Activated T-cell treated with anti-CD3 and anti-CD28 coated beads, Interleukin-2, amount 50 U/mL, for 1 hour (primary cell): ENCODE measurements at regions not wholly inside any gene's neighbourhood (a gene's known extent, or its start where the extent isn't known, plus 50 kb on each side); places are given as distances from the start of the nearest gene placed in this dataset.

ENCODE experiments used
- DNase-seq: peaks from one replicate; pipeline ENCODE4 v3.0.0-alpha.2; 2020

DNA sequence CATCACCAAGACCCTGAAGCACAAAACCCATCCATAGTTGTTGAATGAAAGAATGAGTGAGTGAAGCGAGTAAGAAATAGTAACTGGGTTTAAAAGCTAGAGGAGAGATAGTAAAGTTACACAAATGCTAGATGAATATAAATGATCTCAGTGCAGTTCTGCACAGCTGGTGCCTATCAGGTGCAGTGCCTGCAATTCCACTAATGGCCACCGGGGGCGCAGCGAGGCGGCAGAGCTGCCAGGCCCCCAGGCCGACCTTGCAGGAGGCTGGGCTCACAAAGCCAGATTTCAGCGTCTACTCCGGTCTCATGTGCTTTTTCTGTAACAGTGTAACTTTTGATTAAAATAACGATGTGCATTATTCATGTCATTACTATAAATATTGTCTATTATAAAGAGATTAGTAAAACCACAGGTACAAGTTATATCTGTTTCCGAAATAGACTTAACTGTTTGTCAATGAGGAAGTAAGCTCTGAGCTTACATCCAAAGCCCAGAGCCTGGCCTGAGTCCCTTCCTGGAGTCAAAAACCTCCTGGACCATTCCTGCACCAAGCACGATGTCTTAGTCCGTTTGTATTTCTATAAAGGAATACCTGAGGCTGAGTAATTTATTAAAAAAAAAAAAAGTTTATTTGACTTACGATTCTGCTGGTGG is 477.6 kb downstream of the NPHP4 start:
- DNase-seq: peak; percentile 73

DNA sequence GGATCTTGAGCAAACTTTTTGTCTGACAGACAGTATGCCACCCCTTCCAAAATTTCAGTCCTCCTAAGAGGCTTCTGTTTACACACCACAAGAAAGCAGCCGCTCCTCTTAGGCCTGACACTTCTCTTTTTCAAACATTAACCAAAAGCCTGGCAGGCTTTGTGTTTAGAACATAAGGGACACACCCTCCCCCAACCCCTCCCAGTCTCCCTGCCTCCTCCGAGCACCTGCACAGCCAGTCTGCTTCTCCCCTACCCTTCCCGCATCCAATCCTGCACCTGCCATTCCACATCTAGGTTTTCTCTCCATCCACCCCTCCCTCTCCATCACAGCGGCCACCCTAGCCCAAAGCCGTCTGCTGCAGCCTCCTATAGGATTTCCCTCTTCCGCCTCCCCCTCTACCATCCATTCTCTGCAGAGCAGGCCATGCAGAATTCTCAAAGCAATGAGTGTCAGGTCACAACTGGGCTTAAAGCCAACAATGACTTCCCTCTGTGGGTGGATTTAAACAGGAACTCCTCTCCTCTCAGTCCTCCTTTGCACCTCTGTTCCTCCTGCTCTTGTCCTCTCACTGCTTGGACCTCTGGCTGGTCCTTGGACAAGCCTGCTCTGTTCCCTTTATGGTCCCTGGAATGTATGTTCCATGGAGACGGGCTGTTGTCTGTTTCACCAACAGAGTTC is 478.2 kb downstream of the NPHP4 start:
- no peak for DNase-seq

DNA sequence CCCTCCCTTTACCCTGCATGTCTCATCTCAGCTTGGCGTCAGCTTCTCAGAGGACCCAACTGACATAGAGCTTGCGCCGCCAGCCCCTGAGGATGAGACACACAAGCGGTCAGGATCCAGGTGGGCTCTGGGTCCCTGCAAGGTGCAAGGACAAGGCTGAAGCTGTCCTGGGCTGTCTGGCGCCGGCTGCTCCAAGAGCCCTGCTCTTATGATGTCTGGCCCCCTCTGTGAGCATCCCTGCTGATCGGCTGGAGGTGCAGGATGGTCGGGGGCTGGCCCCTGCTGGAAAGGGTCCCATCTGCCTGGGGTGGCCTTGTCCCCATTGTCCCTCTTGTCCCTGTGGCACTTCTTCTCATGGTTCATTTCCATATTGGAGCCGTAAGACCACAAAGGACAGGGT is 479.0 kb downstream of the NPHP4 start:
- no peak for DNase-seq

DNA sequence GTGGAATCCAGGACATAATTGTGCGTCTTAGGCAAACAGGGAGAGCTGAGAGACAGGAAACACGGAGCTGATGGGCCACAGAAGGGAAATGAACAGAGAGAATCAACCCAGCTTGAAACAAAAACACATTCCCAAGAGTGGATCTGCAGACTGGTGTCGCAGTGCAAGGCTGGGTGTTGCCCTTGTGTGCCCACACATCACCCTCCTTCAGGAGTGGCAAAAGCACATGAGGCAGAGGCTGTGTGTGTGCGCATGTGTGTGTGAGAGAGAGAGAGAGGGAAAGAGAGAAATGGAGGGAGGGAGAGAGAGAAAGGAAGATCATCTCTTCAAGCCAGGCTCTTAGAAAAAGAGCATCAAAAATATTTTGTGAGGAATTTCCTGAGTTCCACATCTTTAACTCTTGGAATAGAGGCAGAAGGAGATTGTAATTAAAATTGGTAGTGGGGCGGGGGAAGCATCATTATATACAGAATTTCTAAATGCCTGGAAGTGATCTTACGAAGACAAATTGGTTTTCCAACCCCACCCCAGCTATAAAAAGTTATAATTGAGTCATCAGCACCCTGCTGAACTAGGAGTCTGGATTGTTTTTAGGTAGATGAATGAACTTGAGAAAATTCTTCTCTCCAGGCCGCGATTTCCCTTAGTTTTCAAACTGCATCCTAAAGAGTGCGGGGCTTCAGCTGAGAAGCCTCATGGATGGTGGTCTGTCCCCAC is 480.7 kb downstream of the NPHP4 start:
- no peak for DNase-seq

DNA sequence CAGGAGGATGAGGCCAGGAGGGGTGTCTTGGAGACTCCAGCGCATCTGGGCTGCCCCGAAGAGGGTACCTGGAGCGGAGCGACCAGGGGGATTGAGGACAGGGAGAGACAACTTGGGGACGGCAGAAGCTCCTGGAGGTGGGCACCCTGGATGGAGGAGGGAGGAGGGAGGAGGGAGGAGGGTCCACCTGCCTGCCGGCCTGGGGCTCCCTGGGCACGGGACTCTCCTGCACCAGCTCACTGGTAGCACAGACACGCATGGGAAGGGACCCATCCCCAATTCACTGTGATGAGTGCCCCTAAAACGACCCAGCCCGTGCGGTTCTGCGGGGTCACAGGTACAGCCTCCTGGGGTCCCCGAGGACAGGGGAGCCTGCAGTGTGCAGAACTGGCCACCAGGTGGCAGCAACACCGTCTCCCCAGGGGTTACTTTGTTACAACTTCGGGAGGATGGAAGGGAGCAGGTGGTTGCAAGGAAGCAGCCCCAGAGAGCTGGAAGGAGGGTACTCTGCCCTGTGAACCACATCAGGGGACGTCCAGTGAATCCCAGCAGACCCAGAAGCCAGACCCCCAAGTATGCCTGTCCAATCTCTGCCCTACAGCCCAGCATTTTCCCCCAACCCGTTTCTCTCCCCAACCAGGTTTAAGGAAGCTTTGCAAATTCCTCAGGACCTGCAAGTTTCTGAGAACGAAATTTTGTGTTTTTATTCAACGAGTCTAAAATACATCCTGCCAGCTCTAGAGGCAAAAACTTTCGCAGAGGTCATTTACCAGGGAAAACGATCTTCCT is 482.4 kb downstream of the NPHP4 start:
- DNase-seq: peak; percentile 80

DNA sequence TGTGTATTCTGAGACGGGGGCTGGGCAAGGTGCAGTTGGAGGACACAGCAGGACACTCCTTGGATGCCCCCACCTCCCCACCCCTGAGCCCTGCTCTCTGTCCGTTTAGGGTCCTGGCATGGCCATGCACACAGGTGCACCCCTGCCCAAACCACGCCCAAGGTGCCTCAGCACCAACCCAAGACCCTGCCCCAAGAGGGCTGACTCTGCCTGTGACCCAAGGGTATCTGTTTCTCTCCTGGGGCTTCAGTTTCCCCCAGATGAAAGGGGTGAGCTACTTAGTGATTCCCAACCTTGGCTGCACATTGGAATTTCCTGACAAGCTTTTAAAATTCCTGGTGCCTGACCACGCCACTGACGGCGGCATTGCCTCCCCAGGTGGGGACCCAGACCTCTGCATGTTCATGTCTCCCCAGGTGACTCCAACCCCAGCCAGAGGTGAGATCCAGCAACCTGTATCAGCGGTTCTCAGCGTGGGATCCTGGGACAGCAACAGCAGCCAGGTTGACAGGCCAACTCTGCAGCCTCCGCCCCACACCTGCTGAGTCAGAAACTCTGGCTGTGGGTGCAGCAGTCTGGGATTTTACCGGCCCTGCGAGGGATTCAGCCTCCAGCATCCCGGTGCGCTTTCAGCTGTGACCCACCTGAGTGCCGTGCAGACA is 483.4 kb downstream of the NPHP4 start:
- DNase-seq: no peak

DNA sequence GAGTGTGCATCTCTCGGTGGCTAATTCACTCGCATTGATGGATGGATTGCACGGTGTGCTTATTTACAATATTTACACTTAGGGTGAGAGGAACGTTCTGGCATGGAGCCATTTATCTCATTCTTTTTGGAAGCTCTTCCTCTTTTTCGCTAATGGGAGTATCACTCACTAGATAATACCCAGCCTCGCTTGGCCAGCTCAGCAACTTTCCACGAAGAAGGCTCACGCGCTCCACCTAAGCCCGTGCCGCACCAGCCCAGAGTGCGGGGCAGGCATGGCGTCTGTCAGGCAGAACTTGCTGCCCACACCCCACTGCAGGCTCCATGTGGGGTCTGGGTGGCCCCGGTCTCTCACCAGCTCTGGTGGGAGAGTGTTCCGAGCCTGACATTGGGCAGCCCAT is 484.9 kb downstream of the NPHP4 start:
- no peak for DNase-seq

DNA sequence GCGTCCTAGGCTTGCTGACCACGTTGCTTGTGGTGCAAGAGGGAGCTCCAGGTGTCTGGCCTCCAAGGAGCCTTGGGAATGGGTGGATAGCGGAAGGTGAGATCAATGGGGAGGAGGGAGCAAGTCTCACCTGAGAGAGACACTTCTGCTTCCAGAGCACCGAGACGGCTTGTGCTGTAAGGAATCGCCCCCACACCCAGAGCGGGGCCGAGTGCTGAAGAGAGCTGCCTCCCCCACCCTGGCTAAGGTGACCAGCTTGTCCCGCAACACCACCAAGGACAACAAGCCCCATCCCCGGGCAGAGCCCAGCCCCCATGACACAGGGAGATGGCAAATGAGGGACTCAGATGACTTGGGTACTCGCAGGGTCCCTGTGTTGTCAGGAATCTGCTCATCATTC is 485.6 kb downstream of the NPHP4 start:
- no peak for DNase-seq

DNA sequence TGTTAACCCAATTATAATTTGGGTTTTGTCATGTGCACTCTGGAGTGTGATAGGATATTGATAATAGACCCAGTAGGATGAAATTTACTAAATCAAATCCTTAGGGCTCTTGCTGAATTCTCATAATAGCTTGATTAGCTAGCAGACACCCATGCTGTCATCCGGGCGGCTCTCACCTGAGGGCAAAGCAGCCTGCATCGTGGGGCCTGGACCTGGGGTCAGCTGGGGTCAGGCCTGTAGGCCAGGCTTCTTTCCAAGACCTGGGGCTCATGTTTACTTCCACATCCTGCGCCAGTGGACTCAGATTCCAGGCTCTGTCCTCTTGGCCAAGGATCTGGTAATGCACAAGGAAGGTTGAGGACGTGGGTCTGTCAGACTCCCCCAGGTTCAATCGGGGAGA is 486.3 kb downstream of the NPHP4 start:
- no peak for DNase-seq

DNA sequence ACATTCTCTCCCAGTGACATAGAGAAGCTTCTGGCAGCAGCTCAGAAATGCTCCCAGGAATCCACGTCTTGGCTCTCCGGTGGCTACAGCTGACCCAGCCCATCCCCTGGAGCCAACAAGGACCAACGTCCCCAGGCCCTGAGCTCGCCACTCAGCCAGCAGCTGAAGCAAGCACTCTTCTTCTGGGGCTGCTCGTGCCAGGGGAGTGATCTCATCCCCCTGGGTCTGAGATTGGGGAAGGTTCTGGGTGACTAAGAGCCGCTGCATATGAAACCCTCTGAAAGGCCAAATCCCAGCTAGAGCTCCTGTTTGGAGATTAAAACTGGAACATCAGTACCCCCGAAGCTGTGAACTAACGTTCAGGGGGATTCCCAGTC is 487.9 kb downstream of the NPHP4 start:
- no peak for DNase-seq

DNA sequence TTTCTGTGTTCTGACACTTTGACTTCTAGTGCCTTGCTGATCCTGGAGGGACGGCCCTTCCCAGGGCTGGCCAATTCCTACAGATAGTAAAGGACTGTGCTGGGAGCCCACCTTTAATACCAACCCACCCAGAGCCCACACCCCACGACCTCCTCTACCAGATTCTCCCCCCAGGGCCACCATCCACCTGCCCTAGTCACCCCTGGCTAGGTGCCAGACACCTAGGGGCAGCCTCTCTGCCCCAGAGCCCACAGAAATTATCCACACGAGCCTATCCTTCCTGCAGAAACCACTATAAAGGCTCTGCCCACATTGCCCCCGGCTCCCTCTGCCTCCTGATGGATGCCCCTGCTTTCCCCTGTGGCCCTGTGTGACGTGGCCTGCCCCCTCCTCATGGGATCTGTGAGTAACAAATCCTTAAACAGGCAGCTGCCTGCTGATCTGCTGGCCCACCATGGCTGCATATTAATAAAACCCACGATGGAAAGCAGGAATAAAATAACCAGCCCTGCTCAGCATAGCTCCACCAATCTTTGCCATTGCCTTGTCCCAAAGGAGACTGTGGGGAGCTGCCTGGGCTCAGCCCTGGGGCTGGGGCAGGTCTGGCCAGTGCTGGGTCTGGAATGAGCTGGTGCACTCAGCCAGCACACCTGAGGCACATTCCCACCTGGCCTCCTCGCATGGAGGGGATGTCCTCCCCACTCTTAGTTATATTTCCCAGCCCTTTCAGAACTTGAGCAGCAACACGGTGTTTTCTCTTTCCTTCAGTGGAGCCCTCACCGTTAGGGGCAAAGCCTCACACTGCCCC is 488.5 kb downstream of the NPHP4 start:
- DNase-seq: no peak

DNA sequence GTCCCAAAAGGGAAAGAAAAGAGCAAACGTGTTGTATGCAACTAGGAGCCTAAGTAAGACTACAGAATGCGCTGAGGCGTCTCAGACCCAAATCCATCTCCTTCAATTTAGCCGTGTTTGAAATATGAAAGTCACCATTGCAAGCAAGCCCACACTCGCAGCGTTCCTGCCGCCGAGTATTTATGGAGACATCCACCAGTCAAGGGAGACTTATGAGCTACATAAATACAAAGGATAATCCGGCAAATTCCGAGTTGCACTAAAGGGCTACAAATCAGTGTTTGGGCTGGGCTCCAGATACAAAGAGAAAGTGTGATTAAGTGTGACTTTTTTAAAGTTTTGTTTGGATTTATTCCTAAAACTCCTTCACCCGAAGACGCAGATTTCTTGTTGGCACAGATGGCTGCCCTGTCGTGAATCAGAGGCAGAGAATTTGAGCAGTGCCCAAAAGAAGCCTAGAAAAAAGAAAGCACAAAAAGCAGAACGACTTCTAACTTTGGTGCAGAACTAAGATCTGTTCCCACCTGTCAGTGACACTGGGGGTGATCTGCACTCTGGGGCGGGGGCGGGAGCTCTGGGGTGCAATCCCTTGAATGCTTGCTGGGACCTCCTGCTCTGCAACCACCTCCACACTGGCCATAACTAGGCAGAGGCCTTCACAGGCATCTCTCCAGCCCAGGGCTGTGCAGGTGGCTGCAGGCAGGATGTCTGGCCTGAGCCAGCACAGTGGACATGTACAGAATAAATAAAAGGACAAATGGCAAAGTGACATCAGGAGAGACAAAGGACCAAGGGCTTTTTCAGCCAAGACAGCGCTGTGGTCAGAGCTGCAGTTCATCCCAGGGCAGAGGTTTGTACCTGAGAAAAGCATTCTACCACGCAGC is 489.7 kb downstream of the NPHP4 start:
- DNase-seq: no peak

DNA sequence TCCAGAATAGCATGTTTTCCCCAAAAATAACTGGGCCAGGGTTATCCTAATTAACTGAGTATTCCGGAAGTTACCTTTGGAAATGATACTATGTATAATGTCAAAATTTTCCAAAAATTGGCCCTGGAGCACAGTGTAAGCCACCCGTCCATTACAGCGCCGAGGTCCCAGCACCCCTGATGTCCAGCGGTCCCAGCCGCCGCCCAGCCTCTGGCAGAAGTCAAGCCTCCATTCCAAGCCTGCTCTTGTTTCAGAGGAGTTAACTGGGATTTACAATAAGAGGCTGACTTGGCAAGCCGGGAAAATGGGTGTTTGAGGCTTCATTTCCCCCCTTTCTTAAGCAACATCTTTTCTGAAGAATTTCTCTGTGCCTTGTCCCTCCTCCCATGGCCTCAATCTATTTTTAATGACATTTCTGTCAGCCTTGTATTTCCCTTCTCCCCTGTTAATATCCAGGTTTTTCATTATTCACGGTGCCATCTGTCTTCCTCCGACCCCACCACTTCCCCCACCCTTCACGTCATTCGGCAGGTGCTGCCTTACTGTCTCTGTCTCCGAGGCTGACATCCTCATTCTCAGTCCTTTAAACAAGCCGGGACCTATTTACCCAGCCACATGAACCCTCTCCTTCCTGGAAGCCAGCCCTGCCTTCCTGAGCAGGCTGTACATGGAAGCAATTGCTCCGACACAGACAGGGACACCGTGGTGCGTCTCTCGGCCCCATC is 490.9 kb downstream of the NPHP4 start:
- DNase-seq: no peak

DNA sequence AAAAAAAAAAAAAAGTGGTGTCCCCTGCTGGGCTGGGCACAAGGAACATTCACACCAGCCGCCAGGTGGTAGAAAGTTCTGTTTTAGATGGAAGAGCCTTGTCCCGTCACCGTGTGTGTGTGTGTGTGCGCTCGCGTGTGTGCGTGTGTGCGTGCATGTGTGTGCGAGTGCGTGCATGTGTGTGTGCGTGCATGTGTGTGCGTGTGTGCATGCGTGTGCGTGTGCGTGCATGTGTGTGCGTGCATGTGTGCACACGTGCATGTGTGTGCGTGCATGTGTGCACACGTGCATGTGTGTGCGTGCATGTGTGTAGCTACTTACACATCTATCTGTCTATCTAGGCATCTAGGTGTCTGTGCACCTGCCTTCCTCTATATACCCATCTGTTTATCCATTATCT is 491.7 kb downstream of the NPHP4 start:
- DNase-seq: no peak

DNA sequence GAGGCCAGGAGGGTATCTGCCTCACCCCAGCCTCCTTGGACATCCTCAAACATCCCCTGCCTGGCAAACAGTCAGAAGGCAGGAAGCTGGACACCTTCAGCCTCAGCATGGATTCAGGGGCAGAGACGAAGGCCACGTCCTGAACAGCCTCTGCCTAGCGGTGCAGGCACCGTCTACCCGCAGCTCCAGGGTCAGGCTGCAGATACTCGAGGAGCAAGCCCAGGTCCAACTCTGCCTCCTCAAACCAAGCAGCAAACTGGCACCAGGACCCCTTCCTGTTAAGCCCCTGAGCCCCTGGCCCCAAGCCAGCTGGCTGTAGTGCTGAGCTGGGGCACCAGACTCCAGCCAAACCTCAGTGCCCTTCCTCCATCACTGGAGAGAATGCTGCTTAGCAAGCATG is 494.7 kb downstream of the NPHP4 start:
- DNase-seq: no peak

DNA sequence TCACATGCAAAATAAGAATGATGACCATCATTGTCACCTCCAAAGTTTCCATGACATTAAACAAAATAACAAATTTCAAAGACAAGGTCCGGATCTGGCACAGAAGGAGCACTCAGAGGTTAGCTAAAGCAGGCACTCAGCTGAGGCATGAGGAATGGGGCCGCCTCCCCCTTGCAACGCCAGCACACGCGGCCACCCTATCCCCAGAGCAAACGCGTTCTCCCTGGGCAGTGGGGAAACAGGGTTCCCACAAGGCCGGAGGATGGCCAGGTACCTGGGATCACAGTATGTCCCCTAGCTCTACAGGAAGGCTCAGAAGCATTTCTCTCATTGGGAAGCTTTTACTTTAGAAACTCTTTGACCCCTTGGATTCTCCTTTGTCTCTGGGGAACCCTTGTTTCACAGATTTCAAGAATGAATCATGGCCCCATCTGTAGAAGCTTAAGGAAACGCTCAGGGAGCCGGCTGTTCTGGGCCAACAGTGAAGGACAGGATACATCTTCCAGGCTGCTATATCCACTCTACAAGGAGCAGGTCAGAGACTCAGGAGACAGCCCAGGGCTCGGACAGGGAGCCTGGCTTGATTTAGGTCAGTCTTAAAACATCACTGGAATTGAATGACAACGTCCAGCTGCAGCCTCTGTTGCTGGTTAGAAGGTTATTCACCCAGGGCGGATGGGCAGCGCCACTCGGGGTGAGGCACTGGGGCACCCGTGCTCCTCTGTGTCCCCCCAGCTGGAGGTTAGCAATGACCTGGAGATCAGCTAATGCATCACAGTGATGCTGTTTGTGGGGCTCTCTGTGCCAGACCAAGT is 496.4 kb downstream of the NPHP4 start:
- DNase-seq: no peak

DNA sequence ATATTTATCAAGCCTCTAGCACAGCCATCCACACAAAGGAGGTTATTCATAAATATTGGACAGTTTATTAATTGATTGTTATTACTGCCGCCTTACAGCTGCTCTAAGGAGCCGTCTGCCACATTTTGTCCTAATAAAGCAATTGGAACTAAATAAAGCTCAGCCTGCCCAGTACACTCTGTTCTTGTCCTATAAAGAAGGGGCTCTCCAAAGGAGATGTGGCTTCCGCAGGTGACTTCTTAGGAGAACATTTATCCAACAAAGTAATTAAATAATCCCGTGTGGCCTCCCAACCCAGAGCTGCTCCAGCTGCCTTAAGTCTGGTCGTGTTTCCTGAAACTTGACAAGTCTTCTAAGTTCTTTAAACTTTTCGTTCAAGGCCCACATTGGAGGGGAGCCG is 497.7 kb downstream of the NPHP4 start:
- DNase-seq: no peak

DNA sequence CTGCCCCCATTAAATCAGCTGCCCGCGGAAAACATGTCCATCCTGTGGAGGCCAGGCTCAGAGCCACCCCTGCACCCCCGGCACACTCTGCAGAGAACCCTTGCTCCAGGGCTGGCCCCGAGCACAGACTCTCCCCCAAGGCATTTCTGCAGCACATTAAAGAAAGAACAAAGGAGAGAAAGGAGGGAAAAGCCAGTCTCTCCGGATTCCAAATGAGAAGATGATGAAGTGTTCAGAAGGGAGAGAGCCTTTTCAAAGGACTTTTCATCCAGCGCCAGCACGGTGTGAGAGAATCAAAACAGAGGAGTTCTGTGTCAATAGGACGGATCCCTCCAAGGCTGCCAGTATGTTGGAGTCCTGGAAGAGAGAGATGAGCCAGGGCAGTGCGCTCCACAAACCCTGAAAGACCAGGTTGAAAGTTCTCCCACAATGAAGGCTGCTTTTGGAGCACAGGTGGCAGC is 498.3 kb downstream of the NPHP4 start:
- DNase-seq: no peak

DNA sequence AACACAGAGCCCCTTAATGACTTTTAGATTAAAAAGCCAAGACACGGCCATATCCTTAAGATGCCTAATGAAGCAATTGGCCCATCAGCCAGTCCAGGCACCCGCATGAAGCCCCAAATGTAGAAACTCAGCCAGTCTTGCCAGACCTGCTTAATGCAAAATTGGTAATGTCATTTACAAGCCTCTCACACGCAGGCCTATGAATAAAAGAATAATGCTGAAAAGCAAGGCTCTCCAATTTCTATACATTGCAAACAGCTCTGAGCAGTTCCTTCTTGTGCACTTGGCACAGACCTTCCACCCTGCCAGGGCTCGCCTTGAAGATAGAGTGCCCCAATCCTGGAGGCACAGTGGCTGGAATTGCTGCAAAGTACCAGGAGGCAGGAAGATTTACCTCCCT is 498.9 kb downstream of the NPHP4 start:
- DNase-seq: no peak
